K562 (cell line): ENCODE measurements at regions not wholly inside any gene's neighbourhood (a gene's known extent, or its start where the extent isn't known, plus 50 kb on each side); places are given as distances from the start of the nearest gene placed in this dataset.

Experiments
- ATAC-seq: fragments of 200-7000 bp; cut with Tn5 transposase; 3 replicates; pipeline ENCODE4 v1.9.1; 2020; ENCODE audit warnings: moderate library complexity
- BruUV-seq: library from RNA; stranded (reverse); fragments of 400-500 nt; replicated peaks from 2 replicates; lab custom pipeline; 2021; lab: Mats Ljungman, UMichigan
- CTCF ChIA-PET: fragments of 300-600 bp; formaldehyde crosslinking; extraction: SDS; loops from one replicate; lab custom pipeline; 2021; ENCODE audit warnings: low intra/inter-chr PET ratio; lab: Yijun Ruan, JAX
- POLR2A ChIA-PET: fragments of 300-600, 350-650 bp; sonication (Branson Sonifier 250); formaldehyde crosslinking; extraction: SDS; loops from one replicate; lab custom pipeline; 2021; ENCODE audit warnings: antibody characterized with exemption, inconsistent platforms; lab: Yijun Ruan, JAX
- DNase-seq, 4 experiments: peaks; one replicate each; pipeline versions ENCODE4 v3.0.0 to v3.0.0-alpha.2; 2011 to 2018; ENCODE audit warnings: low spot score in 3 of 4, mixed read lengths in 3 of 4; ENCODE audit errors: extremely low read depth in 1 of 4
- FAIRE-seq: peaks from 2 replicates; lab custom pipeline; 2011; peaks lifted over from hg19 to GRCh38; lab: Jason Lieb, UNC
- H2AFZ ChIP-seq: 2 replicates; pipeline ENCODE4 v1.6.0; 2011; ENCODE audit warnings: low read depth, low read length, control low read depth, inconsistent platforms
- H3K27ac ChIP-seq: fragments of 200-600 bp; 3 replicates; pipeline ENCODE4 v1.8.0; 2011; ENCODE audit warnings: low read depth, mild to moderate bottlenecking, control low read depth, inconsistent platforms, low read length, moderate library complexity, mixed read lengths; ENCODE audit errors: extremely low read depth
- H3K27me3 ChIP-seq, 2 experiments: fragments of 300-600 bp in 1 of 2; 2 replicates in 1 of 2; 3 replicates in 1 of 2; pipeline versions ENCODE4 v1.6.0 to v1.8.0; 2011; ENCODE audit warnings: inconsistent platforms in 2 of 2, low read length in 2 of 2, mild to moderate bottlenecking in 1 of 2, mixed read lengths in 1 of 2, moderate library complexity in 1 of 2; ENCODE audit not compliant: control insufficient read depth in 2 of 2, insufficient read depth in 2 of 2
- H3K36me3 ChIP-seq: fragments of 300-600 bp; 3 replicates; pipeline ENCODE4 v1.8.0; 2011; ENCODE audit warnings: mild to moderate bottlenecking, low read length, inconsistent platforms; ENCODE audit not compliant: control insufficient read depth, insufficient read depth
- H3K4me1 ChIP-seq, 2 experiments: fragments of 200-600 bp in 1 of 2; replicated peaks in 1 of 2; 2 replicates in 1 of 2; 3 replicates in 1 of 2; pipeline versions ENCODE4 v1.5.1 to v1.8.0; 2011; ENCODE audit warnings: inconsistent platforms in 2 of 2, low read length in 2 of 2, mild to moderate bottlenecking in 1 of 2, mixed read lengths in 1 of 2, moderate library complexity in 1 of 2; ENCODE audit not compliant: control insufficient read depth in 2 of 2, insufficient read depth in 2 of 2
- H3K4me2 ChIP-seq: 2 replicates; pipeline ENCODE4 v1.6.1; 2011; ENCODE audit warnings: low read length, control low read depth, inconsistent platforms, mixed read lengths; ENCODE audit not compliant: insufficient read depth
- H3K4me3 ChIP-seq: fragments of 200-600 bp; sonication (generic), shearing (Covaris generic); 2 replicates; pipeline ENCODE4 v1.5.1; 2016; ENCODE audit warnings: control low read depth, inconsistent platforms
- H3K79me2 ChIP-seq: fragments of 200-600 bp; 3 replicates; pipeline ENCODE4 v1.8.0; 2011; ENCODE audit warnings: low read length, inconsistent platforms; ENCODE audit not compliant: control insufficient read depth, insufficient read depth
- H3K9ac ChIP-seq, 2 experiments: 2 replicates each; pipeline versions ENCODE4 v1.6.0 to v1.6.1; 2011; ENCODE audit warnings: low read depth in 2 of 2, low read length in 2 of 2, control low read depth in 1 of 2, inconsistent platforms in 1 of 2, mild to moderate bottlenecking in 1 of 2, mixed read lengths in 1 of 2; ENCODE audit not compliant: insufficient read depth in 1 of 2
- H3K9me1 ChIP-seq: one replicate; pipeline ENCODE4 v1.6.0; 2011; ENCODE audit warnings: inconsistent platforms, mild to moderate bottlenecking, low read length, moderate library complexity; ENCODE audit not compliant: control insufficient read depth, insufficient read depth
- H3K9me3 ChIP-seq: replicated peaks from 2 replicates; pipeline ENCODE4 v1.5.1; 2011; ENCODE audit warnings: low read depth, low read length, inconsistent platforms; ENCODE audit not compliant: control insufficient read depth, insufficient read depth
- H4K20me1 ChIP-seq: replicated peaks from 2 replicates; pipeline ENCODE4 v1.6.1; 2011; ENCODE audit warnings: low read length, inconsistent platforms, mixed read lengths; ENCODE audit not compliant: control insufficient read depth, insufficient read depth
- FOXO4 ChIP-seq: fragments of 450-650 bp; formaldehyde crosslinking; IDR thresholded peaks from 2 replicates; pipeline ENCODE4 v1.4.0; 2020; ENCODE audit warnings: mild to moderate bottlenecking, moderate library complexity
- HMGN3 ChIP-seq: IDR thresholded peaks from 2 replicates; pipeline ENCODE4 v1.6.1; 2011; ENCODE audit warnings: borderline replicate concordance, low read depth, mild to moderate bottlenecking, mixed read lengths, low read length; ENCODE audit not compliant: insufficient read length; ENCODE audit errors: extremely low read depth
- NFATC3 ChIP-seq: fragments of 450-650 bp; IDR thresholded peaks from 2 replicates; pipeline ENCODE4 v1.6.1; 2017; ENCODE audit warnings: mild to moderate bottlenecking
- RBM25 ChIP-seq: fragments of 200-400 bp; formaldehyde crosslinking; IDR thresholded peaks from 2 replicates; pipeline ENCODE4 v1.6.1; 2018; ENCODE audit warnings: low read length, low read depth, moderate library complexity; ENCODE audit not compliant: severe bottlenecking
- TEAD1 ChIP-seq, 2 experiments: fragments of 450-650 bp in 1 of 2; sonication (generic) in 1 of 2; formaldehyde crosslinking; IDR thresholded peaks; 2 replicates each; pipeline versions ENCODE4 v1.4.0 to v1.8.0; 2020 to 2022; ENCODE audit warnings: mild to moderate bottlenecking in 2 of 2, missing genetic modification reagents in 1 of 2
- ZBTB1 ChIP-seq: sonication (generic); formaldehyde crosslinking; IDR thresholded peaks from 2 replicates; pipeline ENCODE4 v1.8.1; 2023; ENCODE audit warnings: missing genetic modification reagents, low read depth, mild to moderate bottlenecking, borderline replicate concordance
- ZNF318 ChIP-seq, 2 experiments: fragments of 450-650 bp; IDR thresholded peaks; 2 replicates each; pipeline ENCODE4 v1.6.1; 2016; ENCODE audit warnings: mild to moderate bottlenecking in 2 of 2, borderline replicate concordance in 1 of 2, low read depth in 1 of 2, moderate library complexity in 1 of 2
- WGBS: fragments of 100-300 bp; shearing (Covaris generic); methylation state at CpG from one replicate; pipeline ENCODE4 v1.1.6; 2016; ENCODE audit warnings: low coverage, mixed read lengths; ENCODE audit not compliant: insufficient coverage; ENCODE audit errors: missing lambda C conversion rate; 5-methylcytosine and 5-hydroxymethylcytosine counted together
- in situ Hi-C: fragments of 300-500 bp; cut with MboI; formaldehyde crosslinking; loops from 4 replicates; pipeline ENCODE4 v1.15.0; 2018; ENCODE audit warnings: inconsistent platforms, mixed read lengths
- intact Hi-C: fragments of 100-400 bp; cut with micrococcal nuclease; formaldehyde crosslinking; loops from 2 replicates; pipeline ENCODE4 v1.14.2; 2022
- TF ChIP-seq, protein P1 (sequence below): fragments of 450-650 bp; IDR thresholded peaks from 2 replicates; pipeline ENCODE4 v1.6.1; 2018; ENCODE audit not compliant: partially characterized antibody

- Histone ChIP-seq H3K79me2 (no peaks in the 10 kb centered on the region), H3K27ac (no peak overlapping the region), H3K9ac (no peak overlapping the region), H3K4me3 (no peak overlapping the region), H3K27me3 (no peaks in the 10 kb centered on the region), H4K20me1 (no peaks in the 10 kb centered on the region), H3K9me3 (no peaks in the 10 kb centered on the region; the same call in 1 of the 2 replicates), H3K36me3 (no peaks in the 10 kb centered on the region), H3K4me2 (no peak overlapping the region), H3K4me1 (no peaks in the 10 kb centered on the region), H2AFZ (no peak overlapping the region), H3K9me1 (no peaks in the 10 kb centered on the region)
- ChIA-PET CTCF (no interaction called here), POLR2A (no interaction called here)
- no peak for FAIRE-seq
- in situ Hi-C loops (no loop called here), intact Hi-C loops (no loop called here)
- DNase-seq: no peak
- no TSS peak for BruUV-seq
- WGBS: 0% methylated on average over 1 of the region's 1 CpG
- ATAC-seq: no peak
- TF ChIP-seq RBM25: no peak
- no peak for TF ChIP-seq ZBTB1 (CRISPR knock-in tag)
- no peak for TF ChIP-seq ZNF318 (IDR thresholded peaks at IDR 0.05; ENCODE audit: borderline replicate concordance in 1 of 2, low read depth in 1 of 2)
- TF ChIP-seq FOXO4 (CRISPR knock-in tag): no peak
- no peak for TF ChIP-seq HMGN3
- TF ChIP-seq, protein P1, sequence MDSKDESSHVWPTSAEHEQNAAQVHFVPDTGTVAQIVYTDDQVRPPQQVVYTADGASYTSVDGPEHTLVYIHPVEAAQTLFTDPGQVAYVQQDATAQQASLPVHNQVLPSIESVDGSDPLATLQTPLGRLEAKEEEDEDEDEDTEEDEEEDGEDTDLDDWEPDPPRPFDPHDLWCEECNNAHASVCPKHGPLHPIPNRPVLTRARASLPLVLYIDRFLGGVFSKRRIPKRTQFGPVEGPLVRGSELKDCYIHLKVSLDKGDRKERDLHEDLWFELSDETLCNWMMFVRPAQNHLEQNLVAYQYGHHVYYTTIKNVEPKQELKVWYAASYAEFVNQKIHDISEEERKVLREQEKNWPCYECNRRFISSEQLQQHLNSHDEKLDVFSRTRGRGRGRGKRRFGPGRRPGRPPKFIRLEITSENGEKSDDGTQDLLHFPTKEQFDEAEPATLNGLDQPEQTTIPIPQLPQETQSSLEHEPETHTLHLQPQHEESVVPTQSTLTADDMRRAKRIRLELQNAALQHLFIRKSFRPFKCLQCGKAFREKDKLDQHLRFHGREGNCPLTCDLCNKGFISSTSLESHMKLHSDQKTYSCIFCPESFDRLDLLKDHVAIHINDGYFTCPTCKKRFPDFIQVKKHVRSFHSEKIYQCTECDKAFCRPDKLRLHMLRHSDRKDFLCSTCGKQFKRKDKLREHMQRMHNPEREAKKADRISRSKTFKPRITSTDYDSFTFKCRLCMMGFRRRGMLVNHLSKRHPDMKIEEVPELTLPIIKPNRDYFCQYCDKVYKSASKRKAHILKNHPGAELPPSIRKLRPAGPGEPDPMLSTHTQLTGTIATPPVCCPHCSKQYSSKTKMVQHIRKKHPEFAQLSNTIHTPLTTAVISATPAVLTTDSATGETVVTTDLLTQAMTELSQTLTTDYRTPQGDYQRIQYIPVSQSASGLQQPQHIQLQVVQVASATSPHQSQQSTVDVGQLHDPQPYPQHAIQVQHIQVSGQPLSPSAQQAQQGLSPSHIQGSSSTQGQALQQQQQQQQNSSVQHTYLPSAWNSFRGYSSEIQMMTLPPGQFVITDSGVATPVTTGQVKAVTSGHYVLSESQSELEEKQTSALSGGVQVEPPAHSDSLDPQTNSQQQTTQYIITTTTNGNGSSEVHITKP: no peak
- TF ChIP-seq NFATC3: no peak
- no peak for TF ChIP-seq TEAD1 (CRISPR knock-in tag; IDR thresholded peaks at IDR 0.05)
These were observed 195.7 kb upstream of the PDZRN3 start for GRCh38 chr3:73820431-73820830.
